Activated T-cell treated with anti-CD3 and anti-CD28 coated beads, Interleukin-2, amount 50 U/mL, for 24 hours (primary cell): ENCODE measurements at regions not wholly inside any gene's neighbourhood (a gene's known extent, or its start where the extent isn't known, plus 50 kb on each side); places are given as distances from the start of the nearest gene placed in this dataset.

Experiments
- DNase-seq: peaks from one replicate; pipeline ENCODE4 v3.0.0-alpha.2; 2020
- H3K27ac Mint-ChIP-seq: 2 replicates; pipeline ENCODE4 v1.8.0; 2020; ENCODE audit warnings: mild to moderate bottlenecking, mixed read lengths
- H3K27me3 Mint-ChIP-seq: 2 replicates; pipeline ENCODE4 v1.8.0; 2020; ENCODE audit warnings: mixed read lengths
- H3K36me3 Mint-ChIP-seq: 2 replicates; pipeline ENCODE4 v1.8.0; 2020; ENCODE audit warnings: low read depth, mixed read lengths
- H3K4me1 Mint-ChIP-seq: 2 replicates; pipeline ENCODE4 v1.8.0; 2020; ENCODE audit warnings: low read depth, mixed read lengths
- H3K4me3 Mint-ChIP-seq: 2 replicates; pipeline ENCODE4 v1.8.0; 2020; ENCODE audit warnings: mild to moderate bottlenecking, moderate library complexity, mixed read lengths
- H3K9me3 Mint-ChIP-seq: 2 replicates; pipeline ENCODE4 v1.8.0; 2020; ENCODE audit warnings: mixed read lengths

GRCh38 chr15:85906640-85907039, 111.9 kb upstream of the KLHL25 start:
- no peaks in the 10 kb centered on the region for H3K36me3 Mint-ChIP-seq
- DNase-seq = no peak
- H3K9me3 Mint-ChIP-seq = no peaks in the 10 kb centered on the region
- H3K27me3 Mint-ChIP-seq = peaks cover 12% of the 10 kb centered on the region
- H3K4me1 Mint-ChIP-seq = no peaks in the 10 kb centered on the region
- no peak overlapping the region for H3K27ac Mint-ChIP-seq
- H3K4me3 Mint-ChIP-seq = no peak overlapping the region

GRCh38 chr15:85910834-85911233, 116.1 kb upstream of the KLHL25 start:
- H3K4me3 Mint-ChIP-seq = no peak overlapping the region
- H3K36me3 Mint-ChIP-seq = no peaks in the 10 kb centered on the region
- no peak overlapping the region for H3K27ac Mint-ChIP-seq

GRCh38 chr15:85913461-85913860, 118.7 kb upstream of the KLHL25 start:
- H3K4me1 Mint-ChIP-seq = peaks cover 1% of the 10 kb centered on the region
- H3K4me3 Mint-ChIP-seq = no peak overlapping the region
- no peaks in the 10 kb centered on the region for H3K36me3 Mint-ChIP-seq
- no peak overlapping the region for H3K27ac Mint-ChIP-seq
- no peaks in the 10 kb centered on the region for H3K9me3 Mint-ChIP-seq
- DNase-seq = no peak
- peaks cover 17% of the 10 kb centered on the region for H3K27me3 Mint-ChIP-seq

More at GRCh38 chr15:85910834-85911233, 116.1 kb upstream of the KLHL25 start:
- no peak for DNase-seq
- Mint-ChIP-seq H3K4me1 (no peaks in the 10 kb centered on the region), H3K9me3 (no peaks in the 10 kb centered on the region), H3K27me3 (peaks cover 4% of the 10 kb centered on the region)

GRCh38 chr15:85920956-85921355, 126.2 kb upstream of the KLHL25 start:
- Mint-ChIP-seq H3K27ac (no peak overlapping the region), H3K4me3 (no peak overlapping the region), H3K4me1 (peaks cover 5% of the 10 kb centered on the region), H3K27me3 (peaks cover 31% of the 10 kb centered on the region), H3K36me3 (no peaks in the 10 kb centered on the region), H3K9me3 (no peaks in the 10 kb centered on the region)
- DNase-seq = no peak

GRCh38 chr15:85924088-85924487, 129.4 kb upstream of the KLHL25 start:
- H3K4me3 Mint-ChIP-seq = no peak overlapping the region
- H3K27ac Mint-ChIP-seq = no peak overlapping the region
- H3K4me1 Mint-ChIP-seq = peaks cover 19% of the 10 kb centered on the region
- no peaks in the 10 kb centered on the region for H3K9me3 Mint-ChIP-seq
- no peak for DNase-seq
- peaks cover 13% of the 10 kb centered on the region for H3K27me3 Mint-ChIP-seq
- H3K36me3 Mint-ChIP-seq = no peaks in the 10 kb centered on the region

- H3K27me3 Mint-ChIP-seq = peaks cover 8% of the 10 kb centered on the region
- no peak for DNase-seq
- peaks cover 24% of the 10 kb centered on the region for H3K4me1 Mint-ChIP-seq
- no peak overlapping the region for H3K27ac Mint-ChIP-seq
- no peaks in the 10 kb centered on the region for H3K9me3 Mint-ChIP-seq
- no peak overlapping the region for H3K4me3 Mint-ChIP-seq
- no peaks in the 10 kb centered on the region for H3K36me3 Mint-ChIP-seq
Observed at GRCh38 chr15:85925649-85926237, 131.0 kb upstream of the KLHL25 start.

GRCh38 chr15:85926834-85927233, 132.1 kb upstream of the KLHL25 start:
- no peak overlapping the region for H3K27ac Mint-ChIP-seq
- H3K27me3 Mint-ChIP-seq = peaks cover 2% of the 10 kb centered on the region
- no peak for DNase-seq
- H3K4me3 Mint-ChIP-seq = no peak overlapping the region
- H3K36me3 Mint-ChIP-seq = no peaks in the 10 kb centered on the region
- H3K4me1 Mint-ChIP-seq = peaks cover 30% of the 10 kb centered on the region
- H3K9me3 Mint-ChIP-seq = no peaks in the 10 kb centered on the region

- Mint-ChIP-seq H3K36me3 (no peaks in the 10 kb centered on the region), H3K4me3 (no peak overlapping the region), H3K27ac (no peak overlapping the region), H3K27me3 (no peaks in the 10 kb centered on the region), H3K9me3 (no peaks in the 10 kb centered on the region), H3K4me1 (peaks cover 30% of the 10 kb centered on the region)
- DNase-seq = no peak
Observed at GRCh38 chr15:85927931-85928537, 133.3 kb upstream of the KLHL25 start.

- Mint-ChIP-seq H3K27ac (no peak overlapping the region), H3K4me3 (no peak overlapping the region), H3K9me3 (no peaks in the 10 kb centered on the region), H3K27me3 (no peaks in the 10 kb centered on the region), H3K36me3 (no peaks in the 10 kb centered on the region), H3K4me1 (peaks cover 29% of the 10 kb centered on the region)
- DNase-seq = no peak
Observed at GRCh38 chr15:85929786-85930185, 135.1 kb upstream of the KLHL25 start.

GRCh38 chr15:85932391-85932790, 137.7 kb upstream of the KLHL25 start:
- H3K9me3 Mint-ChIP-seq = no peaks in the 10 kb centered on the region
- no peak overlapping the region for H3K27ac Mint-ChIP-seq
- no peaks in the 10 kb centered on the region for H3K27me3 Mint-ChIP-seq
- H3K36me3 Mint-ChIP-seq = no peaks in the 10 kb centered on the region
- no peak overlapping the region for H3K4me3 Mint-ChIP-seq
- peaks cover 25% of the 10 kb centered on the region for H3K4me1 Mint-ChIP-seq
- DNase-seq = no peak

- Mint-ChIP-seq H3K9me3 (no peaks in the 10 kb centered on the region), H3K27me3 (no peaks in the 10 kb centered on the region), H3K4me1 (peaks cover 8% of the 10 kb centered on the region), H3K27ac (no peak overlapping the region), H3K36me3 (no peaks in the 10 kb centered on the region), H3K4me3 (no peak overlapping the region)
- no peak for DNase-seq
Observed at GRCh38 chr15:85934691-85935090, 140.0 kb upstream of the KLHL25 start.

- Mint-ChIP-seq H3K27me3 (no peaks in the 10 kb centered on the region), H3K9me3 (no peaks in the 10 kb centered on the region), H3K4me3 (no peak overlapping the region), H3K36me3 (no peaks in the 10 kb centered on the region), H3K27ac (no peak overlapping the region), H3K4me1 (peaks cover 6% of the 10 kb centered on the region)
- DNase-seq = no peak
Observed at GRCh38 chr15:85935182-85935581, 140.5 kb upstream of the KLHL25 start.

- Mint-ChIP-seq H3K4me3 (no peak overlapping the region), H3K9me3 (no peaks in the 10 kb centered on the region), H3K27ac (no peak overlapping the region), H3K4me1 (no peaks in the 10 kb centered on the region), H3K36me3 (no peaks in the 10 kb centered on the region), H3K27me3 (no peaks in the 10 kb centered on the region)
- DNase-seq = no peak
Observed at GRCh38 chr15:85937661-85938060, 142.0 kb upstream of the AGBL1 start.

GRCh38 chr15:85941186-85941855, 138.3 kb upstream of the AGBL1 start:
- Mint-ChIP-seq H3K4me3 (no peak overlapping the region), H3K4me1 (no peaks in the 10 kb centered on the region), H3K27ac (no peak overlapping the region), H3K36me3 (no peaks in the 10 kb centered on the region), H3K9me3 (no peaks in the 10 kb centered on the region), H3K27me3 (no peaks in the 10 kb centered on the region)
- DNase-seq = no peak

- Mint-ChIP-seq H3K9me3 (no peaks in the 10 kb centered on the region), H3K36me3 (no peaks in the 10 kb centered on the region), H3K27ac (no peak overlapping the region), H3K4me3 (no peak overlapping the region), H3K4me1 (no peaks in the 10 kb centered on the region), H3K27me3 (peaks cover 3% of the 10 kb centered on the region)
- DNase-seq = no peak
Observed at GRCh38 chr15:85942632-85943031, 137.0 kb upstream of the AGBL1 start.
